KOPT-K1 (cell line): ENCODE measurements at regions not wholly inside any gene's neighbourhood (a gene's known extent, or its start where the extent isn't known, plus 50 kb on each side); places are given as distances from the start of the nearest gene placed in this dataset.
"Not testable (repeated sequence)": the region's sequence is repeated elsewhere in the genome, so short reads cannot be mapped to it uniquely, and the experiment has no call there.

Experiments
- H3K27ac ChIP-seq: fragments of 200-600 bp; sonication (generic); 2 replicates; pipeline ENCODE4 v1.5.1; 2016; ENCODE audit warnings: antibody characterized with exemption, mild to moderate bottlenecking, low read depth, low read length; ENCODE audit not compliant: poor library complexity, severe bottlenecking
- H3K36me3 ChIP-seq: fragments of 200-600 bp; sonication (generic); 2 replicates; pipeline ENCODE4 v1.5.1; 2017; ENCODE audit warnings: antibody characterized with exemption, mild to moderate bottlenecking, low read length, moderate library complexity; ENCODE audit not compliant: insufficient read depth
- H3K9me3 ChIP-seq: fragments of 200-600 bp; sonication (generic); 2 replicates; pipeline ENCODE4 v1.5.1; 2017; ENCODE audit warnings: antibody characterized with exemption, low read length, mild to moderate bottlenecking; ENCODE audit not compliant: insufficient read depth, poor library complexity, severe bottlenecking

DNA sequence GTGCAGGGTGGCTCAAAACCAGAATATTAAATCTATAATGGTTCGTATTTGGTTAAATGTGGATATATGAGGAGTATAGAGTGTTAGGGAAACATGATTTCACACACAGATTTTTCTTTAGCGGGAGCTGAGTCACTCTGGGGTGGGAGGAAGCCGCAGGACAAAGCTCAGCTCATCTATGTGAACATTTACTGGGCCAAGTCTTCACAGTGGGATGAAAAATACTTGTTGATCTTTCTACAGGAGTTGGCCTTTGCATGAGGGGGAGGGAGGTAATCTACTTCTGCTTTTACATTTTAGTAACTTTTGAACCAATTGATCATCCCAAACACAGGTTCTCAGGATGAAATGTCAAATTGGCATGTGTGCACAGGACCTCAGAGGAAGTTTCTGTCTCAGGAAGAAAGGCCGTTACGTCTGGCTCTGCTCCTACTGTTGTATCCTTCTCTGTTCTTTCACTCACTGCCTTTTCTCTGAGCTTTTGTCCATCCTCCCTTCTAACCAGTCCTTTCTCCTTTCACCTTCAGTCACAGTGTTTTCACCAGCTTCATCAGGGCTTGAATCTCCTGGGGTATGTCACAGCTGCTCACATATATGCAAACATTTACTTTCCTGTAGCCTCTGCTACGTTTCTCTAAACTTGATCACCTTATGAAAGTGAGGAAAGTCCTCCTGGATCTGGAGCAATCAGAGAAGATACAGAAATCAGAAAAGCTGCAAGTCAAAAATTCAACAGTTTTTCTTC lies 943.3 kb upstream of the FANCL start:
- no peak overlapping the region for H3K27ac ChIP-seq
- no peaks in the 10 kb centered on the region for H3K36me3 ChIP-seq
- no peaks in the 10 kb centered on the region for H3K9me3 ChIP-seq

DNA sequence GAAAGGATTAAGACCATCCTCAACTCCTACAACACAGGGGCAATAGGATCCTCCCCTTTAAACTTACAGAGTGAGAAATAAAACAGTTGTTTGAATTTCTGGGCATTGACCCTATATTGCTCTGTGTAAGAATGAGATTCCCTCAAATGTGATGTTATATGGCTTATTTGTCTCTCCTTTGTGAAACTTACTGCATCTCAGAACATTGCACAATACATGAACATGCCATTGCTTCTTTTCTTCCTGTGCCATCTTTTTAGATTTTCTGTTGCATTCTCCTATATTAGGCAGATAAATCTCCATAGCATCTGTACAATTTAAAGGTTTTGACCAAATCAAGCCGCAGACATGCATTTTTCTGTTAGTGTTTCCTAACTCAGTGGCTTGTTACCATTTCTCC lies 941.9 kb upstream of the FANCL start:
- Histone ChIP-seq H3K36me3 (no peaks in the 10 kb centered on the region), H3K9me3 (no peaks in the 10 kb centered on the region), H3K27ac (no peak overlapping the region)

GRCh38 chr2:59182249-59182648 lies 941.1 kb upstream of the FANCL start:
- no peaks in the 10 kb centered on the region for H3K9me3 ChIP-seq
- no peaks in the 10 kb centered on the region for H3K36me3 ChIP-seq
- no peak overlapping the region for H3K27ac ChIP-seq

- Histone ChIP-seq H3K27ac (no peak overlapping the region), H3K36me3 (no peaks in the 10 kb centered on the region)
Observed at GRCh38 chr2:59181347-59181746, 940.2 kb upstream of the FANCL start.

GRCh38 chr2:59180621-59181020 lies 939.5 kb upstream of the FANCL start:
- no peaks in the 10 kb centered on the region for H3K9me3 ChIP-seq
- no peaks in the 10 kb centered on the region for H3K36me3 ChIP-seq
- no peak overlapping the region for H3K27ac ChIP-seq

More at GRCh38 chr2:59181347-59181746, 940.2 kb upstream of the FANCL start:
- H3K9me3 ChIP-seq = no peaks in the 10 kb centered on the region

- no peaks in the 10 kb centered on the region for H3K36me3 ChIP-seq
- no peak overlapping the region for H3K27ac ChIP-seq
- no peaks in the 10 kb centered on the region for H3K9me3 ChIP-seq
Observed at GRCh38 chr2:59180111-59180510, 939.0 kb upstream of the FANCL start.

GRCh38 chr2:59177748-59178147 lies 936.6 kb upstream of the FANCL start:
- no peak overlapping the region for H3K27ac ChIP-seq

GRCh38 chr2:59176737-59177136 lies 935.6 kb upstream of the FANCL start:
- no peaks in the 10 kb centered on the region for H3K9me3 ChIP-seq
- no peaks in the 10 kb centered on the region for H3K36me3 ChIP-seq
- no peak overlapping the region for H3K27ac ChIP-seq

More at GRCh38 chr2:59177748-59178147, 936.6 kb upstream of the FANCL start:
- Histone ChIP-seq H3K36me3 (no peaks in the 10 kb centered on the region), H3K9me3 (no peaks in the 10 kb centered on the region)

- H3K9me3 ChIP-seq = no peaks in the 10 kb centered on the region
- no peaks in the 10 kb centered on the region for H3K36me3 ChIP-seq
Observed at GRCh38 chr2:59174536-59175243, 933.6 kb upstream of the FANCL start.

GRCh38 chr2:59173325-59173724 lies 932.2 kb upstream of the FANCL start:
- no peak overlapping the region for H3K27ac ChIP-seq
- no peaks in the 10 kb centered on the region for H3K9me3 ChIP-seq
- H3K36me3 ChIP-seq = no peaks in the 10 kb centered on the region

More at GRCh38 chr2:59174536-59175243, 933.6 kb upstream of the FANCL start:
- H3K27ac ChIP-seq = no peak overlapping the region

GRCh38 chr2:59171019-59171418 lies 929.9 kb upstream of the FANCL start:
- H3K36me3 ChIP-seq = no peaks in the 10 kb centered on the region
- H3K27ac ChIP-seq = no peak overlapping the region
- no peaks in the 10 kb centered on the region for H3K9me3 ChIP-seq

GRCh38 chr2:59168766-59169165 lies 927.6 kb upstream of the FANCL start:
- Histone ChIP-seq H3K27ac (no peak overlapping the region), H3K36me3 (no peaks in the 10 kb centered on the region), H3K9me3 (no peaks in the 10 kb centered on the region)

DNA sequence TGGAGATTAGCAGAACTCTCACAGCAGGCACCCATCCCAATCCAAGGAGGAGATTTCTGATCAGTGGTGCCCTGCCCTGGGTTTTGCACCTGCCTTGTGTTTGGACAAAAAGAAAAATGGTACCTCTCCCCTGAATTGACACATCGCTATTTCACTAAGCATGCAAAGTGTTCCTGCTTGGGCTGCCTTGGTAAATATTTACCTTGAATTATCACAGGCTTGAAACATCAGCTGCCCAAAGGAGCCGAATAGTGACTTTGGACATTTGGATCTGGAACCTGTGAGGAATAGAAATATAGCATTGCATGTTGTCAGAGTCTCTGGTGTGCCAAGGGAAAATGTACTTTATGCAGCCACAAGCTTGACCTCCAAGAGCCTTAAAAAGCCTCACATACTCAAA lies 926.4 kb upstream of the FANCL start:
- H3K9me3 ChIP-seq = no peaks in the 10 kb centered on the region
- no peaks in the 10 kb centered on the region for H3K36me3 ChIP-seq
- H3K27ac ChIP-seq = no peak overlapping the region

DNA sequence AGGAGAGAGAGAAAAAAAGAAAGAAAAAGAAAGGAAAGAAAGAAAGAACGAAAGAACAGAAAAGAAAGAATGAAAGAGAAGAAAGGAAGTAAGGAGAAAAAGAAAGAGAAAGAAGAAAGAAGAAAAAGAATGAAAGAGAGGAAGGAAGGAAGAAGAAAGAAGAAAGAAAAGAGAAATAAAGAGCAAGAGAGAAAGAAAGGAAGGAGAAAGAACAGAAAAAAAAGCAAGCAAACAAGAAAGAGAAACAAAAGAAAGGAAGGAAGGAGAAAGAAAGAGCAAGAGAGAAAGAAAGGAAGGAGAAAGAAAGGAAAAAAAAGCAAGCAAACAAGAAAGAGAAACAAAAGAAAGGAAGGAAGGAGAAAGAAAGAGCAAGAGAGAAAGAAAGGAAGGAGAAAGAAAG lies 916.8 kb upstream of the FANCL start:
- not testable (repeated sequence) for H3K27ac ChIP-seq, H3K9me3 ChIP-seq, H3K36me3 ChIP-seq

DNA sequence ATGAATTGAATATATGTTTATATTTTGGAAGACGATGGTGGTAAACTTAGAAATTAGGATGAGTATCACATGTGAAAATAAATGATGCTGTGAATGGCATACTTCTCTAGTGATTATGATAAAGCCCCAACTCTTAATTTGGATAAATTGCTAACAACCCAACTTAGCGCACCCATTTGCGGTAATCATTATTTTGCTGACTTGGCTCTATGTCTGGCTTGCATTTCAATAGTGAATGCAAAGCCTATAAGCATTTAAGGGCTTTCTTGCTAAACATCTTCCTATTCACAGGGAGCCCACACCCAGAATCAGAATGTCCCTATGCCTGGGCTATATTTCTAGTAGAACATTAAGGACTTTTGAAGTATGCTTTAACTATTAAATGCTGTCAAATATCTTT lies 910.7 kb upstream of the FANCL start:
- no peaks in the 10 kb centered on the region for H3K9me3 ChIP-seq

More for the DNA sequence above, 910.7 kb upstream of the FANCL start:
- H3K27ac ChIP-seq = no peak overlapping the region
- H3K36me3 ChIP-seq = no peaks in the 10 kb centered on the region
